ENCODE measurements at regions not wholly inside any gene's neighbourhood (a gene's known extent, or its start where the extent isn't known, plus 50 kb on each side); places are given as distances from the start of the nearest gene placed in this dataset.

- no peaks in the 10 kb centered on the region for H3K4me1 ChIP-seq (ENCODE audit: control insufficient read depth, insufficient read depth, low read length)
- 77% methylated on average over 7 of the region's 7 CpGs for WGBS
- ATAC-seq (no peak), DNase-seq (no peak)
- no peaks in the 10 kb centered on the region for H3K27me3 ChIP-seq (ENCODE audit: control insufficient read depth, insufficient read depth)
- no peaks in the 10 kb centered on the region for H3K9me3 ChIP-seq (ENCODE audit: control insufficient read depth, low read length)
- intact Hi-C loops (cut with DNase I): loop anchor here in 3 of 4 donors (5.0 to 10.0 kb wide), 2 partner anchors 433 to 436 kb away; no protein-coding TSS in a partner anchor
- H3K4me3 ChIP-seq (ENCODE audit: low read length): no peak overlapping the region
- no peak overlapping the region for H3K27ac ChIP-seq (ENCODE audit: low read length)
Measured at GRCh38 chr20:58088105-58088504, 140.3 kb downstream of the ANKRD60 start.

DNA sequence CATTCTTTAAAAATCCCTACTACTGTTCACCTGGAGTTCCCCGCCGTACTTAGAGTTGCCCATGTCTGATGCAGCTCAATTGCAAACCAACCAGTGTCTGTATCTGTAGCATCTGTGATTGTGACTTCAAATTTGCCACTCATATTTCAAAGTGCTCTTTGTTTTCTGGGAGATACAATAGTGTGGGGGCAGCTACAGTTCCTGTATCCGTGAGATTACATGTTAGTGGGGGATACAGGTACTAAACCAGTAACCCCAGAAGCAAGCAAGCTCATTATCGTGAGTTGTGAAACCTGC, 140.9 kb downstream of the ANKRD60 start:
- H3K27me3 ChIP-seq (ENCODE audit: control insufficient read depth, insufficient read depth): no peaks in the 10 kb centered on the region
- no peaks in the 10 kb centered on the region for H3K9me3 ChIP-seq (ENCODE audit: control insufficient read depth, low read length)
- H3K4me1 ChIP-seq (ENCODE audit: control insufficient read depth, insufficient read depth, low read length): no peaks in the 10 kb centered on the region
- ATAC-seq (no peak), DNase-seq (no peak)
- intact Hi-C loops (cut with DNase I): loop anchor here (2.0 to 10.0 kb wide), 3 partner anchors 433 to 435 kb away; no protein-coding TSS in a partner anchor
- WGBS: 48% methylated on average over 4 of the region's 4 CpGs
- no peak overlapping the region for H3K27ac ChIP-seq (ENCODE audit: low read length)
- H3K4me3 ChIP-seq (ENCODE audit: low read length): no peak overlapping the region

- 79% methylated on average over 13 of the region's 13 CpGs for WGBS
- Histone ChIP-seq H3K9me3 (ENCODE audit: control insufficient read depth, low read length) (no peaks in the 10 kb centered on the region), H3K4me3 (ENCODE audit: low read length) (no peak overlapping the region), H3K27me3 (ENCODE audit: control insufficient read depth, insufficient read depth) (no peaks in the 10 kb centered on the region), H3K4me1 (ENCODE audit: control insufficient read depth, insufficient read depth, low read length) (no peaks in the 10 kb centered on the region), H3K27ac (ENCODE audit: low read length) (no peak overlapping the region)
- ATAC-seq (peak in 1 of 2 donors; percentile 31), DNase-seq (peak in 1 of 3 donors; percentile 22)
- intact Hi-C loops (cut with DNase I): loop anchor here (2.0 to 10.0 kb wide), 3 partner anchors 432 to 435 kb away; no protein-coding TSS in a partner anchor
Measured at GRCh38 chr20:58086763-58087561, 141.5 kb downstream of the ANKRD60 start.

GRCh38 chr20:58084966-58085365, 143.5 kb downstream of the ANKRD60 start:
- DNase-seq: no peak
- no peaks in the 10 kb centered on the region for H3K4me1 ChIP-seq (ENCODE audit: control insufficient read depth, insufficient read depth, low read length)
- H3K4me3 ChIP-seq (ENCODE audit: low read length): no peak overlapping the region
- no peak overlapping the region for H3K27ac ChIP-seq (ENCODE audit: low read length)
- no peak for ATAC-seq
- no peaks in the 10 kb centered on the region for H3K9me3 ChIP-seq (ENCODE audit: control insufficient read depth, low read length)
- intact Hi-C loops (cut with DNase I): loop anchor here in 3 of 4 donors (5.0 to 10.0 kb wide), 2 partner anchors 430 to 433 kb away; no protein-coding TSS in a partner anchor
- H3K27me3 ChIP-seq (ENCODE audit: control insufficient read depth, insufficient read depth): no peaks in the 10 kb centered on the region
- WGBS: 81% methylated on average over 6 of the region's 6 CpGs

- intact Hi-C loops (cut with DNase I): loop anchor here in 1 of 4 donors (10.0 kb wide), 1 partner anchor 430 kb away; no protein-coding TSS in a partner anchor
- H3K9me3 ChIP-seq (ENCODE audit: control insufficient read depth, low read length): no peaks in the 10 kb centered on the region
- DNase-seq: no peak
- H3K27me3 ChIP-seq (ENCODE audit: control insufficient read depth, insufficient read depth): no peaks in the 10 kb centered on the region
- 86% methylated on average over 7 of the region's 7 CpGs for WGBS
- no peak for ATAC-seq
- H3K27ac ChIP-seq (ENCODE audit: low read length): no peak overlapping the region
- no peaks in the 10 kb centered on the region for H3K4me1 ChIP-seq (ENCODE audit: control insufficient read depth, insufficient read depth, low read length)
- H3K4me3 ChIP-seq (ENCODE audit: low read length): no peak overlapping the region
Measured at GRCh38 chr20:58084566-58084965, 143.9 kb downstream of the ANKRD60 start.

DNA sequence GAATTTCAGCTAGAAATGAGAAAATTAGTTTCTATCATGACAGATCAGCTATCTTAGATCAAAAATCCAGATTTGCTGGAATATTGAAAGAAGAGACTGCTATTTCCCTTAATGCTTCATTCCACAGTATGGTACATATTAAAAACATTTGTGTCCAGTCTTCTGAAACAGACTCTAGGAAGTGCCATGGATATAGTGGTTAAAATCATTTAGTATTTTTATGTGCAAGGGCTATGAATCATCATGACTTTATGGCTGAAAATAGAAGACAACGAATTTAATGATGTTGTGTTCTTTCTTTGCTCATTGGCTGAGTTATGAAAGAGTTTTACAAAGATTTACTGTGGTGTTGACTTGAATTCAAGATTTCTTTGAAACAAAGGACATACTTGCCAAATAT, 146.6 kb downstream of the ANKRD60 start:
- no peak for ATAC-seq
- H3K4me3 ChIP-seq (ENCODE audit: low read length): no peak overlapping the region
- intact Hi-C loops (cut with DNase I): loop anchor here in 1 of 4 donors (10.0 kb wide), 1 partner anchor 427 kb away; no protein-coding TSS in a partner anchor
- no peak for DNase-seq
- peaks cover 2% of the 10 kb centered on the region for H3K9me3 ChIP-seq (ENCODE audit: control insufficient read depth, low read length)
- no peaks in the 10 kb centered on the region for H3K4me1 ChIP-seq (ENCODE audit: control insufficient read depth, insufficient read depth, low read length)
- 45% methylated on average over 1 of the region's 1 CpG for WGBS
- H3K27me3 ChIP-seq (ENCODE audit: control insufficient read depth, insufficient read depth): no peaks in the 10 kb centered on the region
- no peak overlapping the region for H3K27ac ChIP-seq (ENCODE audit: low read length)

DNA sequence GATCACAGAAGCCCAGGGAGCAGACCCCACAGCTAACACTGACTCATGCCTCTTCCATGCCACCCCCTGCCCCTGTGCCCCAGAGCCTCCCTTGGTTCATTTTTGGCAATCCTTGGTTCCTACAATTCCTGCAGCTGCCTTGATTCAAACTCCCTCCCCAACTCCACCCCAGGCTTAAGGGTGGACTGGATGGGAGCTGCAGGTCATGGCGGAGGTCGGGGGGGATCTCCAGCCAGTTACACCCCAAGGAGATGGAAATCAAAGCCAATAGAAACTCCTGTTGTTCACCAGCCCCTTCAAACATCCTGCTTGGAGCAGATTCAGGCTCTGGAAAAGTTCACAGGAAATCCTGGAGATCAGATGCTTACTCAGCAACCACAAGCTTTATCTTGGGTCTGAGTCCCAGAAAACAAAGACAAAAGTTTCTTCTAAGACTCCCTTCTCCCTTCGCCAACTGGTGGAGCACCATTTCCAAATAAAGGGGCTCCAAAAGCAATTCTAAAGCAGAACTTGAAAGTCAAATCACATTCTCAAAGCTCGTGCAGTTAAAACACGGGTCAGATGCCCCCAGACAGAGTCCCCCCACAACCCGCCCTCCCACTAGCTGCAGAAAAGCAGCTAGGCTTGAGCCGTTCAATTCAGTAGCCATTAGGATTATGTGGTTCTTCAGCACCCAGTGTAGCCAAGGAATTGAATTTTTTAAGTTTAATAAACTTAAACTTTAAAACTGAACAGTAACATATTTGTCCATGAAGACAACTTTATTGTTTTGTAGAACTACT, 149.5 kb downstream of the ANKRD60 start:
- ATAC-seq: peak; percentile 59 to 82
- no peak overlapping the region for H3K27ac ChIP-seq (ENCODE audit: low read length)
- H3K4me1 ChIP-seq (ENCODE audit: control insufficient read depth, insufficient read depth, low read length): no peaks in the 10 kb centered on the region
- no peak overlapping the region for H3K4me3 ChIP-seq (ENCODE audit: low read length)
- intact Hi-C loops (cut with DNase I): no loop called here
- peaks cover 2% of the 10 kb centered on the region for H3K9me3 ChIP-seq (ENCODE audit: control insufficient read depth, low read length)
- no peaks in the 10 kb centered on the region for H3K27me3 ChIP-seq (ENCODE audit: control insufficient read depth, insufficient read depth)
- 44% methylated on average over 7 of the region's 7 CpGs for WGBS
- peak in 1 of 3 donors; percentile 53 for DNase-seq

DNA sequence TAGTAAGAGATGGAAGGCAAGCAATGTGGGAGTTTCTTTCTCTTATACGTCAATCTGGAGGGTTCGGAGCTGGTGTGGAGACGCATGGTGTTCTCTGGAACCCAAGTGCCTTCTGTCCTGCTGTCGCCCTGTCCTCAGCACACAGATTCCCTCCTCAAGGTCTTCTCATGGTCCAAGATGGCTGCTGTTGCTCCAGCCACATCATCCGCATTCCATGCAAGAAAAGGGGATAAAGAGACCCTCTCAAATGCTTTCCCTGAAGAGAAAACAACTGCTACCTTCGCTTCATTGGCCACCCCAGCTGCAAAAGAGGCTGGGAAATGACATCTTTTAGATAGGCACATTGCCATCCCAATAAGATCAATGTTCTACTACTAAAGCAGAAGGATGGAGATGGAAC, 151.2 kb downstream of the ANKRD60 start:
- 91% methylated on average over 6 of the region's 6 CpGs for WGBS
- H3K27me3 ChIP-seq (ENCODE audit: control insufficient read depth, insufficient read depth): no peaks in the 10 kb centered on the region

GRCh38 chr20:58076405-58076804, 152.0 kb downstream of the ANKRD60 start:
- Histone ChIP-seq H3K4me1 (ENCODE audit: control insufficient read depth, insufficient read depth, low read length) (no peaks in the 10 kb centered on the region), H3K4me3 (ENCODE audit: low read length) (no peak overlapping the region), H3K27ac (ENCODE audit: low read length) (no peak overlapping the region), H3K27me3 (ENCODE audit: control insufficient read depth, insufficient read depth) (no peaks in the 10 kb centered on the region), H3K9me3 (ENCODE audit: control insufficient read depth, low read length) (peaks cover 2% of the 10 kb centered on the region)
- intact Hi-C loops (cut with DNase I): no loop called here
- WGBS: 45% methylated on average over 4 of the region's 4 CpGs
- ATAC-seq (peak; percentile 18 to 30), DNase-seq (peak in 1 of 3 donors; percentile 28)

More for the DNA sequence above, 151.2 kb downstream of the ANKRD60 start:
- intact Hi-C loops (cut with DNase I): no loop called here
- H3K9me3 ChIP-seq (ENCODE audit: control insufficient read depth, low read length): peaks cover 2% of the 10 kb centered on the region
- H3K27ac ChIP-seq (ENCODE audit: low read length): no peak overlapping the region
- DNase-seq: peak in 1 of 3 donors; percentile 1
- no peaks in the 10 kb centered on the region for H3K4me1 ChIP-seq (ENCODE audit: control insufficient read depth, insufficient read depth, low read length)
- no peak overlapping the region for H3K4me3 ChIP-seq (ENCODE audit: low read length)
- ATAC-seq: no peak

DNA sequence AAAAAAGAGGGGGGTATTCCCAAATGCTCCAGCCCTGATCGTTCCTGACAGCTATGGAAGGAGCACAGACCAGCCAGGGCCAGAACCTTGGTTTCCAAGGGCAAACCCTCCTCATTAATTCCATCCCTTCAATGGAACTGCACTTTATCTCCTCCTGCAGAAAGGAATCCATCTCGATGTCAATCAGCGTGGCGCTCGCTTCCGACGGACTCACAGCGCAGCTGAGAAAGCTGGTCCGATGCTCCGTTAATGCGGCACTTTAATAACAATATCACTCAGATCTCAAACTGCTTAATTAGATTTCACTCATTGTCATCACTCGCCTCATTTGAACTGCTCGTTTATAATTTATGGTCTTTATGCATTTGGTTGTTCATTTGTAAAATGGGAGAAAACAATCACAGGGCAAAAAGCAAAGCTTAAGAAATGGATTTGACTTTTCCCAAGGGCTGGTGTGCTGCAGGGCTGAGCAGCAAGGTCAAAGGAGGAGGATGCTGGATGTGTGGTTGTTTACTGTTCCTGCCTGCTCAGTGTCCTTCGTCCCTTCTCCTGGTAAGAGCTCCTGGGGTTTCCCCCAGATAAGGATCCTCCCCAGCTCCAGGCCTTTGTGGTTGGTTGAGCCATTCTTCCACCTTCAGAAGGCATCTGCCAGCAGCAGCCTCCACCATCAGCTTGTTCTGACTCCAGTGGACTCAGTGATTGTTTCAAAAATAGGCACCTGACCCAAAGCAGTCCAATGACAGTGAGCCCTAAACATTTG, 152.7 kb downstream of the ANKRD60 start:
- peak in 1 of 3 donors; percentile 16 for DNase-seq
- WGBS: 78% methylated on average over 14 of the region's 14 CpGs

More for the DNA sequence above, 152.7 kb downstream of the ANKRD60 start:
- peaks cover 2% of the 10 kb centered on the region for H3K9me3 ChIP-seq (ENCODE audit: control insufficient read depth, low read length)
- no peak overlapping the region for H3K4me3 ChIP-seq (ENCODE audit: low read length)
- no peaks in the 10 kb centered on the region for H3K4me1 ChIP-seq (ENCODE audit: control insufficient read depth, insufficient read depth, low read length)
- intact Hi-C loops (cut with DNase I): no loop called here
- ATAC-seq: no peak
- no peaks in the 10 kb centered on the region for H3K27me3 ChIP-seq (ENCODE audit: control insufficient read depth, insufficient read depth)
- H3K27ac ChIP-seq (ENCODE audit: low read length): no peak overlapping the region
